PC-3 (cell line): ENCODE measurements at regions not wholly inside any gene's neighbourhood (a gene's known extent, or its start where the extent isn't known, plus 50 kb on each side); places are given as distances from the start of the nearest gene placed in this dataset.

Source experiments
- CTCF ChIP-seq: fragments of 300-600 bp; sonication (generic); conservative IDR thresholded peaks from 2 replicates; pipeline ENCODE4 v1.5.1; 2017; ENCODE audit warnings: antibody characterized with exemption, low read depth, mild to moderate bottlenecking, low read length
- EZH2 ChIP-seq: fragments of 300-600 bp; sonication (generic); IDR thresholded peaks from one replicate; pipeline ENCODE4 v1.6.1; 2017; ENCODE audit warnings: antibody characterized with exemption, mild to moderate bottlenecking, low read length; ENCODE audit not compliant: unreplicated experiment
- EZH2phosphoT487 ChIP-seq: fragments of 300-600 bp; sonication (generic); IDR thresholded peaks from 2 replicates; pipeline ENCODE4 v1.6.1; 2018; ENCODE audit warnings: mild to moderate bottlenecking, antibody characterized with exemption, low read length, borderline replicate concordance

DNA sequence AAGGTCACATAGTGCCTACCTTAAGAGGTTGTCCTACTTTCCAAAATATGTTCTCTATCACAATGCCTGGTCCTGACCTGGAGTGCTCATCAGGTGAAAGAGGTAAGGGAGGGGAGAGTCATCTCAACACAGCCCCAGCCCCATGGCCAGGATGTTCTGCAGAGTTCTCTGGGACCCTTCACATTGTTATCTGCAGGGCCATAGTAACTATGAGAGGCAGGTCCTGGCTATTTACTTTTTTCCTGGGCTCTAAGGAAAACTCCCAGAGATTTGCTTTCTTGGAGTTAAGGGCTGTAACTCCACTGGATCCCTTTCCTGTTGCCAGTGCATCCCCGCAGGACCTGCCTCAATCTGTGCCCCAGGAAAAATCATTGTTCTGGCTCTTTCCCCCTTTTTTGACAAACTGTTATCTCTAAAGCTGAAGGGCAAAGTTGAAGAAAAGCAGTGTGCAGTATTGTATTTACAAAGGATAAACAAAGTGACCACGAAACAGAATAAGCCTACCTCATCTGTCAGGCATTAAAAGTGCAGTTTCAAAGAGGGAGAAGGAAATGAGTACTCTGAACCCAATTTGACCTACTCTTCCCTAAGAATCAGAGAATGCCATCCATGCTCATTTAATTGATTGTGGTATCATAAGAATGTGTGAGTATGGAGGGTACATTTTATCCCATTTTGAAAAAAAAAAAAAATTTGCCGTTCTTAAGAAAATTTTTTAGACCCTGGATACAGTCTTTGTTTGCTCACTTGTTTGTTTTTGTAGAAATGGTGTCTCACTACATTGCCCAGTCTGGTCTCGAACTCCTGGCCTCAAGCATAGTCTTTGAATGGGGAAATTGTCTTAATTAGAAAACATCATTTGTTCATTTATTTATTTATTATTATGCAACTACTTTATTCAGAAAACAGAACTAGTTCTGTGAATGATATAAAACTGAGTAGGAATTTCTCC is 149.6 kb downstream of the RHOU start:
- TF ChIP-seq CTCF = no peak
- TF ChIP-seq EZH2 = no peak
- no peak for TF ChIP-seq EZH2phosphoT487
